ENCODE measurements at regions not wholly inside any gene's neighbourhood (a gene's known extent, or its start where the extent isn't known, plus 50 kb on each side); places are given as distances from the start of the nearest gene placed in this dataset.
A peak's percentile ranks its signal among the peaks of the same experiment; 100 is the strongest.

DNA sequence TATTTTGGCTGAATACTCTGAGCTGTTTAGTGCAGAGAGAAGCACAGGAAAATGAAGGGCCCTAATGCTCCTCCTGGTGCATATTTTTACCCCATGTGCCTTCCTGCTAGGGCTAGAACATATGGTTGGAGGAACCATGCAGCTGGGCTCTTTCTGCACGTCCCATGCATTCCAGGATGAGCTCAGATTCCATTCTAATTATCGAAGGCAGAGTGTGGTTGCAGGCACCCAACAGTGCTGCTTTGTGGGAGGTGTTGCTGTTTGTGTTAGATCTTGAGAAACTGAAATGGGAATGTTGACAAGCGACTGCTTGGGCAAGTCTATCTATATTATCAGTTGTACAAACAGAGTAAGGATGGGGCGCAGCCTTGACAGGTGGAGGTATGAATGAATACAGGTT is 419.5 kb downstream of the DHX35 start:
- WGBS (ENCODE audit: insufficient coverage) = no CpG with 5 or more reads among the region's 4 CpGs
- no peaks in the 10 kb centered on the region for H3K79me2 ChIP-seq (ENCODE audit: insufficient read depth, low read length)
- H3K36me3 Mint-ChIP-seq = no peaks in the 10 kb centered on the region

GRCh38 chr20:39378776-39379175 is 416.6 kb downstream of the DHX35 start:
- H3K4me1 Mint-ChIP-seq = no peaks in the 10 kb centered on the region
- H3K4me2 ChIP-seq (replicated peaks; ENCODE audit: extremely low read depth, low read length, poor library complexity, severe bottlenecking) = no peak overlapping the region
- 70% methylated on average over 5 of the region's 5 CpGs for WGBS (ENCODE audit: insufficient coverage)
- H3K9ac ChIP-seq (ENCODE audit: insufficient read depth, low read length, poor library complexity, severe bottlenecking) = no peak overlapping the region
- no peaks in the 10 kb centered on the region for H3K36me3 ChIP-seq (replicated peaks in 1 of 2; ENCODE audit: control insufficient read depth in 1 of 2, insufficient read depth in 2 of 2, low read length in 2 of 2)
- no peak overlapping the region for H3K27ac Mint-ChIP-seq
- no peak for TF ChIP-seq CTCF (IDR thresholded peaks at IDR 0.05)
- H3K79me2 ChIP-seq (ENCODE audit: insufficient read depth, low read length) = no peaks in the 10 kb centered on the region
- peaks cover 0 to 3% of the 10 kb centered on the region in 2 donors for H3K9me3 ChIP-seq (replicated peaks in 1 of 2; ENCODE audit: control insufficient read depth in 1 of 2, insufficient read depth in 1 of 2, low read length in 2 of 2)
- H4K20me1 ChIP-seq (ENCODE audit: insufficient read depth, low read length) = no peaks in the 10 kb centered on the region
- no peak overlapping the region for H3K4me3 ChIP-seq (replicated peaks in 1 of 3; ENCODE audit: low read depth in 2 of 3, low read length in 3 of 3)
- H2AFZ ChIP-seq (ENCODE audit: insufficient read depth, low read depth, low read length, poor library complexity, severe bottlenecking) = no peak overlapping the region
- H3K27me3 ChIP-seq (ENCODE audit: control insufficient read depth in 2 of 2, insufficient read depth in 2 of 2, low read length in 2 of 2) = no peaks in the 10 kb centered on the region
- intact Hi-C loops (cut with micrococcal nuclease) = no loop called here
- peaks cover 0 to 9% (median 6%) of the 10 kb centered on the region in 7 donors for H3K9me3 Mint-ChIP-seq
- H3K4me3 Mint-ChIP-seq = peak overlapping the region in 1 of 2 donors; percentile 28
- H3K36me3 Mint-ChIP-seq = no peaks in the 10 kb centered on the region
- DNase-seq = no peak
- H3K27me3 Mint-ChIP-seq (ENCODE audit: low read depth in 3 of 3) = peaks cover 0 to 4% (median 1%) of the 10 kb centered on the region in 3 donors
- H3K27ac ChIP-seq (ENCODE audit: low read depth in 1 of 2, low read length in 2 of 2) = no peak overlapping the region
- no peaks in the 10 kb centered on the region for H3K4me1 ChIP-seq (ENCODE audit: control insufficient read depth in 1 of 2, insufficient read depth in 2 of 2, low read length in 2 of 2)

More for the DNA sequence above, 419.5 kb downstream of the DHX35 start:
- no peaks in the 10 kb centered on the region for H4K20me1 ChIP-seq (ENCODE audit: insufficient read depth, low read length)
- H3K27ac ChIP-seq (ENCODE audit: low read depth in 1 of 2, low read length in 2 of 2) = no peak overlapping the region
- H3K27me3 Mint-ChIP-seq (ENCODE audit: low read depth in 3 of 3) = peaks cover 0 to 4% (median 1%) of the 10 kb centered on the region in 3 donors
- no peak overlapping the region for H3K4me3 Mint-ChIP-seq
- no peak overlapping the region for H3K4me3 ChIP-seq (replicated peaks in 1 of 3; ENCODE audit: low read depth in 2 of 3, low read length in 3 of 3)
- no peak overlapping the region for H3K27ac Mint-ChIP-seq
- no peaks in the 10 kb centered on the region for H3K4me1 Mint-ChIP-seq
- H3K4me1 ChIP-seq (ENCODE audit: control insufficient read depth in 1 of 2, insufficient read depth in 2 of 2, low read length in 2 of 2) = no peaks in the 10 kb centered on the region
- no peak overlapping the region for H3K9ac ChIP-seq (ENCODE audit: insufficient read depth, low read length, poor library complexity, severe bottlenecking)
- no peak overlapping the region for H2AFZ ChIP-seq (ENCODE audit: insufficient read depth, low read depth, low read length, poor library complexity, severe bottlenecking)
- intact Hi-C loops (cut with micrococcal nuclease) = no loop called here
- H3K9me3 ChIP-seq (replicated peaks in 1 of 2; ENCODE audit: control insufficient read depth in 1 of 2, insufficient read depth in 1 of 2, low read length in 2 of 2) = peaks cover 0 to 3% of the 10 kb centered on the region in 2 donors
- H3K36me3 ChIP-seq (replicated peaks in 1 of 2; ENCODE audit: control insufficient read depth in 1 of 2, insufficient read depth in 2 of 2, low read length in 2 of 2) = no peaks in the 10 kb centered on the region
- no peak for TF ChIP-seq CTCF (IDR thresholded peaks at IDR 0.05)
- H3K27me3 ChIP-seq (ENCODE audit: control insufficient read depth in 2 of 2, insufficient read depth in 2 of 2, low read length in 2 of 2) = no peaks in the 10 kb centered on the region
- peaks cover 0 to 7% (median 4%) of the 10 kb centered on the region in 7 donors for H3K9me3 Mint-ChIP-seq
- no peak for DNase-seq
- no peak overlapping the region for H3K4me2 ChIP-seq (replicated peaks; ENCODE audit: extremely low read depth, low read length, poor library complexity, severe bottlenecking)
